ENCODE measurements at regions not wholly inside any gene's neighbourhood (a gene's known extent, or its start where the extent isn't known, plus 50 kb on each side); places are given as distances from the start of the nearest gene placed in this dataset.

- TF ChIP-seq CTCF (IDR thresholded peaks at IDR 0.05; ENCODE audit: insufficient read depth, low read length, poor library complexity, severe bottlenecking) = no peak
- DNase-seq (ENCODE audit: extremely low read depth, insufficient read length) = no peak
Measured at GRCh38 chr14:24744641-24745040, 110.7 kb upstream of the GZMB start.

GRCh38 chr14:24741871-24742270 lies 107.9 kb upstream of the GZMB start:
- TF ChIP-seq CTCF (IDR thresholded peaks at IDR 0.05; ENCODE audit: insufficient read depth, low read length, poor library complexity, severe bottlenecking) = no peak
- H3K4me3 ChIP-seq (replicated peaks; ENCODE audit: low read depth, low read length) = no peak overlapping the region
- H3K27me3 ChIP-seq (replicated peaks; ENCODE audit: control insufficient read depth, insufficient read depth, low read length) = no peaks in the 10 kb centered on the region
- H3K36me3 ChIP-seq (ENCODE audit: control insufficient read depth, insufficient read depth, low read length) = no peaks in the 10 kb centered on the region
- no peak for DNase-seq (ENCODE audit: extremely low read depth, insufficient read length)

More at GRCh38 chr14:24744641-24745040, 110.7 kb upstream of the GZMB start:
- no peaks in the 10 kb centered on the region for H3K27me3 ChIP-seq (replicated peaks; ENCODE audit: control insufficient read depth, insufficient read depth, low read length)
- no peaks in the 10 kb centered on the region for H3K36me3 ChIP-seq (ENCODE audit: control insufficient read depth, insufficient read depth, low read length)
- no peak overlapping the region for H3K4me3 ChIP-seq (replicated peaks; ENCODE audit: low read depth, low read length)

GRCh38 chr14:24735984-24736630 lies 102.1 kb upstream of the GZMB start:
- no peak for DNase-seq (ENCODE audit: extremely low read depth, insufficient read length)
- TF ChIP-seq CTCF (IDR thresholded peaks at IDR 0.05; ENCODE audit: insufficient read depth, low read length, poor library complexity, severe bottlenecking) = no peak
- H3K36me3 ChIP-seq (ENCODE audit: control insufficient read depth, insufficient read depth, low read length) = no peaks in the 10 kb centered on the region
- H3K27me3 ChIP-seq (replicated peaks; ENCODE audit: control insufficient read depth, insufficient read depth, low read length) = no peaks in the 10 kb centered on the region
- H3K4me3 ChIP-seq (replicated peaks; ENCODE audit: low read depth, low read length) = no peak overlapping the region

- H3K36me3 ChIP-seq (ENCODE audit: control insufficient read depth, insufficient read depth, low read length) = no peaks in the 10 kb centered on the region
- H3K4me3 ChIP-seq (replicated peaks; ENCODE audit: low read depth, low read length) = no peak overlapping the region
- peak; percentile 77 for TF ChIP-seq CTCF (IDR thresholded peaks at IDR 0.05; ENCODE audit: insufficient read depth, low read length, poor library complexity, severe bottlenecking)
- H3K27me3 ChIP-seq (replicated peaks; ENCODE audit: control insufficient read depth, insufficient read depth, low read length) = no peaks in the 10 kb centered on the region
- no peak for DNase-seq (ENCODE audit: extremely low read depth, insufficient read length)
Measured at GRCh38 chr14:24734917-24735500, 101.0 kb upstream of the GZMB start.

- H3K36me3 ChIP-seq (ENCODE audit: control insufficient read depth, insufficient read depth, low read length) = no peaks in the 10 kb centered on the region
- no peak overlapping the region for H3K4me3 ChIP-seq (replicated peaks; ENCODE audit: low read depth, low read length)
- TF ChIP-seq CTCF (IDR thresholded peaks at IDR 0.05; ENCODE audit: insufficient read depth, low read length, poor library complexity, severe bottlenecking) = no peak
- no peaks in the 10 kb centered on the region; the same call in 1 of the 2 replicates for H3K27me3 ChIP-seq (replicated peaks; ENCODE audit: control insufficient read depth, insufficient read depth, low read length)
- DNase-seq (ENCODE audit: extremely low read depth, insufficient read length) = no peak
Measured at GRCh38 chr14:24726480-24726879, 92.5 kb upstream of the GZMB start.
